Tibial artery (tissue), 4 donors: ENCODE measurements at regions not wholly inside any gene's neighbourhood (a gene's known extent, or its start where the extent isn't known, plus 50 kb on each side); places are given as distances from the start of the nearest gene placed in this dataset.
"Not testable (repeated sequence)": the region's sequence is repeated elsewhere in the genome, so short reads cannot be mapped to it uniquely, and the experiment has no call there.

Experiments used
- DNase-seq, 2 donors: peaks; one replicate each; pipeline ENCODE4 v3.0.0-alpha.2; 2019
- H3K27ac ChIP-seq, 2 donors: fragments of 200-600 bp; sonication (generic) in 1 of 2; 1 replicate in 1 of 2; 2 replicates in 1 of 2; pipeline ENCODE4 v1.5.1; 2018 to 2019; ENCODE audit warnings: mild to moderate bottlenecking in 1 of 2
- H3K27me3 ChIP-seq, 2 donors: fragments of 200-600 bp; sonication (generic) in 1 of 2; one replicate each; pipeline versions ENCODE4 v1.5.1 to v1.6.0; 2016 to 2019
- H3K36me3 ChIP-seq, 3 donors: fragments of 200-600 bp; sonication (generic) in 2 of 3; one replicate each; pipeline ENCODE4 v1.5.1; 2016 to 2019; ENCODE audit warnings: mild to moderate bottlenecking in 2 of 3
- H3K4me1 ChIP-seq, 4 donors: fragments of 200-600 bp; sonication (generic) in 2 of 4; 1 replicate in 3 of 4; 2 replicates in 1 of 4; pipeline ENCODE4 v1.5.1; 2016 to 2019
- H3K4me3 ChIP-seq, 2 donors: fragments of 200-600 bp; sonication (generic) in 1 of 2; 1 replicate in 1 of 2; 2 replicates in 1 of 2; pipeline ENCODE4 v1.5.1; 2018 to 2019; ENCODE audit warnings: mild to moderate bottlenecking in 2 of 2
- H3K9me3 ChIP-seq, 3 donors: fragments of 200-600 bp; sonication (generic) in 1 of 3; one replicate each; pipeline ENCODE4 v1.5.1; 2016 to 2019
- CTCF ChIP-seq, 2 experiments: fragments of 200-600 bp in 1 of 2; fragments of 450-650 bp in 1 of 2; IDR thresholded peaks; one replicate each; pipeline ENCODE4 v1.5.1; 2017 to 2019; ENCODE audit warnings: antibody characterized with exemption in 2 of 2, mild to moderate bottlenecking in 1 of 2, moderate library complexity in 1 of 2
- intact Hi-C: fragments of 100-400 bp; cut with DNase I; formaldehyde crosslinking; loops from one replicate; pipeline ENCODE4 v1.15.0; 2023; ENCODE audit warnings: low total_unique reads

- DNase-seq = no peak
- Histone ChIP-seq H3K36me3 (no peaks in the 10 kb centered on the region), H3K27me3 (no peaks in the 10 kb centered on the region), H3K4me3 (no peak overlapping the region), H3K4me1 (no peaks in the 10 kb centered on the region), H3K27ac (no peak overlapping the region), H3K9me3 (no peaks in the 10 kb centered on the region)
- TF ChIP-seq CTCF (IDR thresholded peaks at IDR 0.05) = no peak
- intact Hi-C loops = no loop called here
Observed at GRCh38 chr21:14616380-14617039, 70.4 kb upstream of the SAMSN1 start.

GRCh38 chr21:14615359-14615974 is 69.4 kb upstream of the SAMSN1 start:
- Histone ChIP-seq H3K4me1 (no peaks in the 10 kb centered on the region), H3K9me3 (no peaks in the 10 kb centered on the region), H3K27ac (no peak overlapping the region), H3K36me3 (no peaks in the 10 kb centered on the region), H3K4me3 (no peak overlapping the region), H3K27me3 (no peaks in the 10 kb centered on the region)
- intact Hi-C loops = no loop called here
- no peak for TF ChIP-seq CTCF (IDR thresholded peaks at IDR 0.05)
- DNase-seq = no peak

- H3K9me3 ChIP-seq = no peaks in the 10 kb centered on the region
- no peaks in the 10 kb centered on the region for H3K4me1 ChIP-seq
- no peak overlapping the region for H3K4me3 ChIP-seq
- no peaks in the 10 kb centered on the region for H3K27me3 ChIP-seq
- no peak overlapping the region for H3K27ac ChIP-seq
- DNase-seq = no peak
- intact Hi-C loops = no loop called here
- H3K36me3 ChIP-seq = no peaks in the 10 kb centered on the region
- TF ChIP-seq CTCF (IDR thresholded peaks at IDR 0.05) = no peak
Observed at GRCh38 chr21:14614287-14614686, 68.2 kb upstream of the SAMSN1 start.

- H3K27me3 ChIP-seq = no peaks in the 10 kb centered on the region
- H3K27ac ChIP-seq = no peak overlapping the region
- DNase-seq = no peak
- no peak for TF ChIP-seq CTCF (IDR thresholded peaks at IDR 0.05)
- intact Hi-C loops = no loop called here
- no peaks in the 10 kb centered on the region for H3K36me3 ChIP-seq
- no peaks in the 10 kb centered on the region for H3K9me3 ChIP-seq
- no peak overlapping the region for H3K4me3 ChIP-seq
- no peaks in the 10 kb centered on the region for H3K4me1 ChIP-seq
Observed at GRCh38 chr21:14613486-14614224, 67.5 kb upstream of the SAMSN1 start.

- H3K4me3 ChIP-seq, H3K27ac ChIP-seq, H3K27me3 ChIP-seq, intact Hi-C loops, H3K36me3 ChIP-seq, H3K4me1 ChIP-seq, DNase-seq, H3K9me3 ChIP-seq: not testable (repeated sequence)
Observed at GRCh38 chr21:14610119-14610518, 64.0 kb upstream of the SAMSN1 start.

GRCh38 chr21:14609274-14609673 is 63.2 kb upstream of the SAMSN1 start:
- Histone ChIP-seq H3K4me1 (no peaks in the 10 kb centered on the region), H3K4me3 (no peak overlapping the region), H3K9me3 (no peaks in the 10 kb centered on the region), H3K36me3 (no peaks in the 10 kb centered on the region), H3K27ac (no peak overlapping the region), H3K27me3 (no peaks in the 10 kb centered on the region)
- intact Hi-C loops = no loop called here
- DNase-seq = no peak
- no peak for TF ChIP-seq CTCF (IDR thresholded peaks at IDR 0.05)
